B cell (primary cell): ENCODE measurements at regions not wholly inside any gene's neighbourhood (a gene's known extent, or its start where the extent isn't known, plus 50 kb on each side); places are given as distances from the start of the nearest gene placed in this dataset.

Source experiments
- ATAC-seq: fragments of 200-7000 bp; cut with Tn5 transposase; one replicate; pipeline ENCODE4 v1.10.0; 2021; ENCODE audit warnings: low read depth, mild to moderate bottlenecking, moderate number of reproducible peaks, moderate library complexity
- CTCF ChIA-PET: fragments of 350-600 bp; sonication (Branson Sonifier 250); formaldehyde crosslinking; loops from one replicate; lab custom pipeline; 2021; ENCODE audit warnings: antibody characterized with exemption, inconsistent platforms; lab: Charles Lee
- POLR2A ChIA-PET: fragments of 350-600 bp; sonication (Branson Sonifier 250); formaldehyde crosslinking; loops from one replicate; lab custom pipeline; 2021; ENCODE audit warnings: antibody characterized with exemption; lab: Charles Lee
- DNase-seq: peaks from one replicate; pipeline ENCODE4 v3.0.0; 2013
- H2AFZ ChIP-seq: 2 replicates; pipeline ENCODE4 v1.6.1; 2012; ENCODE audit warnings: mild to moderate bottlenecking, low read depth, low read length; ENCODE audit not compliant: insufficient read depth, poor library complexity, severe bottlenecking
- H3K27ac ChIP-seq, 2 donors: 1 replicate in 1 of 2; 2 replicates in 1 of 2; pipeline ENCODE4 v1.5.1; 2012 to 2013; ENCODE audit warnings: low read length in 2 of 2, mild to moderate bottlenecking in 2 of 2, moderate library complexity in 1 of 2
- H3K27me3 ChIP-seq, 4 experiments: fragments of 200-600 bp in 1 of 4; sonication (generic) in 1 of 4; replicated peaks in 1 of 4; 1 replicate in 2 of 4; 2 replicates in 2 of 4; pipeline versions ENCODE4 v1.6.1 to v1.7.0; 2013 to 2016; ENCODE audit warnings: low read length in 3 of 4, mild to moderate bottlenecking in 2 of 4, mixed read lengths in 1 of 4, moderate library complexity in 1 of 4; ENCODE audit not compliant: insufficient read depth in 4 of 4, control insufficient read depth in 3 of 4; ENCODE audit errors: control extremely low read depth in 1 of 4
- H3K36me3 ChIP-seq, 2 experiments: replicated peaks in 1 of 2; 1 replicate in 1 of 2; 2 replicates in 1 of 2; pipeline versions ENCODE4 v1.6.1 to v1.7.1; 2013; ENCODE audit warnings: low read length in 1 of 2; ENCODE audit not compliant: insufficient read depth in 2 of 2, control insufficient read depth in 1 of 2; ENCODE audit errors: control extremely low read depth in 1 of 2, extremely low read depth in 1 of 2
- H3K4me1 ChIP-seq, 2 donors: fragments of 200-600 bp in 1 of 2; sonication (generic) in 1 of 2; 1 replicate in 1 of 2; 2 replicates in 1 of 2; pipeline versions ENCODE4 v1.5.1 to v1.6.1; 2013 to 2017; ENCODE audit warnings: low read length in 2 of 2; ENCODE audit not compliant: control insufficient read depth in 2 of 2, insufficient read depth in 2 of 2
- H3K4me2 ChIP-seq: replicated peaks from 2 replicates; pipeline ENCODE3; 2012; ENCODE audit warnings: mild to moderate bottlenecking, low read depth, low read length; ENCODE audit not compliant: poor library complexity, severe bottlenecking
- H3K4me3 ChIP-seq, 5 experiments: fragments of 200-600 bp in 1 of 5; sonication (generic) in 1 of 5; 1 replicate in 3 of 5; 2 replicates in 2 of 5; pipeline versions ENCODE4 v1.5.1 to v1.7.0; 2011 to 2016; ENCODE audit warnings: low read length in 4 of 5, mild to moderate bottlenecking in 4 of 5, low read depth in 2 of 5, control low read depth in 1 of 5, moderate library complexity in 1 of 5; ENCODE audit not compliant: insufficient read depth in 1 of 5; ENCODE audit errors: control extremely low read depth in 1 of 5, extremely low read depth in 1 of 5
- H3K79me2 ChIP-seq: fragments of 200-600 bp; sonication (generic); one replicate; pipeline ENCODE4 v1.6.0; 2016; ENCODE audit warnings: low read length; ENCODE audit not compliant: control insufficient read depth, insufficient read depth
- H3K9ac ChIP-seq: fragments of 200-600 bp; sonication (generic); 2 replicates; pipeline ENCODE4 v1.6.1; 2017; ENCODE audit warnings: mild to moderate bottlenecking, low read length, moderate library complexity
- H3K9me3 ChIP-seq, 3 donors: one replicate each; pipeline versions ENCODE4 v1.6.1 to v1.7.1; 2013; ENCODE audit warnings: low read length in 2 of 3; ENCODE audit not compliant: control insufficient read depth in 2 of 3, insufficient read depth in 1 of 3; ENCODE audit errors: control extremely low read depth in 1 of 3
- H4K20me1 ChIP-seq: 2 replicates; pipeline ENCODE4 v1.6.0; 2012; ENCODE audit warnings: mild to moderate bottlenecking, low read length; ENCODE audit not compliant: insufficient read depth, control insufficient read depth, poor library complexity, severe bottlenecking
- H3K27ac Mint-ChIP-seq: one replicate; pipeline ENCODE4 v1.8.0; 2021; ENCODE audit warnings: mixed read lengths
- H3K27me3 Mint-ChIP-seq: one replicate; pipeline ENCODE4 v1.8.0; 2021; ENCODE audit warnings: mixed read lengths
- H3K4me1 Mint-ChIP-seq: one replicate; pipeline ENCODE4 v1.8.0; 2021; ENCODE audit warnings: mixed read lengths
- H3K4me3 Mint-ChIP-seq: one replicate; pipeline ENCODE4 v1.8.0; 2021; ENCODE audit warnings: mixed read lengths
- H3K9me3 Mint-ChIP-seq: one replicate; pipeline ENCODE4 v1.8.0; 2022; ENCODE audit warnings: mixed read lengths; ENCODE audit not compliant: insufficient read depth
- CTCF ChIP-seq: fragments of 200-600 bp; IDR thresholded peaks from one replicate; pipeline ENCODE4 v1.8.0; 2022; ENCODE audit warnings: antibody characterized with exemption, mild to moderate bottlenecking
- EZH2 ChIP-seq: IDR thresholded peaks from 2 replicates; pipeline ENCODE4 v1.6.1; 2012; ENCODE audit warnings: borderline replicate concordance, low read depth, mild to moderate bottlenecking, moderate library complexity, low read length; ENCODE audit not compliant: insufficient read depth, poor library complexity, severe bottlenecking
- WGBS: methylation state at CpG from one replicate; pipeline ENCODE4 v1.1.5; 2013; ENCODE audit warnings: missing lambda C conversion rate; ENCODE audit not compliant: insufficient coverage; 5-methylcytosine and 5-hydroxymethylcytosine counted together
- intact Hi-C: fragments of 100-400 bp; cut with micrococcal nuclease; formaldehyde crosslinking; loops from one replicate; pipeline ENCODE4 v1.10.0; 2022

- POLR2A ChIA-PET: no interaction called here
- no peak overlapping the region for H3K4me2 ChIP-seq
- no peak for ATAC-seq
- H3K27ac Mint-ChIP-seq: no peak overlapping the region
- no CpG with 5 or more reads among the region's 2 CpGs for WGBS
- intact Hi-C loops: no loop called here
- peaks cover 0 to 36% (median 17%) of the 10 kb centered on the region in 4 experiments for H3K27me3 ChIP-seq
- H4K20me1 ChIP-seq: no peaks in the 10 kb centered on the region
- H3K27ac ChIP-seq: no peak overlapping the region
- peaks cover 36% of the 10 kb centered on the region for H3K27me3 Mint-ChIP-seq
- H2AFZ ChIP-seq: no peak overlapping the region
- CTCF ChIA-PET: no interaction called here
- H3K9ac ChIP-seq: no peak overlapping the region
- H3K4me1 Mint-ChIP-seq: peaks cover 14% of the 10 kb centered on the region
- H3K4me3 ChIP-seq: no peak overlapping the region
- H3K79me2 ChIP-seq: no peaks in the 10 kb centered on the region
- H3K4me1 ChIP-seq: peaks cover 6 to 9% of the 10 kb centered on the region in 2 donors
- H3K9me3 ChIP-seq: no peaks in the 10 kb centered on the region
- TF ChIP-seq EZH2 (no peak), CTCF (no peak)
- H3K9me3 Mint-ChIP-seq: no peaks in the 10 kb centered on the region
- H3K4me3 Mint-ChIP-seq: no peak overlapping the region
- no peaks in the 10 kb centered on the region for H3K36me3 ChIP-seq
- no peak for DNase-seq
These were observed 65.0 kb upstream of the CCN6 start for GRCh38 chr6:111988926-111989325.

DNA sequence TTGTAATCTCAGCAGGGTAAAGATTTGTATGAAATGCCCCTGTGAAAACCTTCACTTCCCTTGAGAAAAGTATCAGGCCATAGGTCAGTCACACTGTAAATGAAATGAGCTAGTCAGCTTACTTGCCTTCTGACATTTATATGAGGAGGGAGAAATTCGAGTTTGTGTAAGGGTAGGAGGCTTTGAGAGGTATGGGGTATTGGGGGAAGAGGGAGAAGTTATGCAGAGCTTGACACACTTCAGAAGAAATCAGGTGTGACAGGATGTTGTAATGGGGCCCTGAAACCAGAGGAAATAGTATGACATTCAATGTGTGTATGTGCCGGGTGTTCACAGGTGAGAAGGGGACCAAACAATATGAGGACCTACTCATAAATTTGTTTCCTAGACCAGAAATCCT is 64.2 kb upstream of the CCN6 start:
- Mint-ChIP-seq H3K27ac (no peak overlapping the region), H3K4me3 (no peak overlapping the region), H3K9me3 (no peaks in the 10 kb centered on the region), H3K4me1 (peaks cover 14% of the 10 kb centered on the region), H3K27me3 (peaks cover 36% of the 10 kb centered on the region)
- Histone ChIP-seq H2AFZ (no peak overlapping the region), H3K27ac (no peak overlapping the region), H3K27me3 (peaks cover 0 to 36% (median 17%) of the 10 kb centered on the region in 4 experiments), H3K4me1 (peaks cover 6 to 9% of the 10 kb centered on the region in 2 donors), H3K4me2 (peak overlapping the region; percentile 2), H3K9ac (no peak overlapping the region), H3K36me3 (no peaks in the 10 kb centered on the region), H3K79me2 (no peaks in the 10 kb centered on the region), H3K9me3 (no peaks in the 10 kb centered on the region), H3K4me3 (no peak overlapping the region), H4K20me1 (no peaks in the 10 kb centered on the region)
- ATAC-seq: peak; percentile 36
- CTCF ChIA-PET: interaction anchor here (1.5 kb wide), 1 partner anchor 279 kb away, joined by 9 read pairs; no protein-coding TSS in a partner anchor
- TF ChIP-seq CTCF (no peak), EZH2 (no peak)
- DNase-seq: peak; percentile 42
- intact Hi-C loops: no loop called here
- POLR2A ChIA-PET: no interaction called here
- WGBS: 67% methylated on average over 1 of the region's 2 CpGs
